AG04450 (cell line): ENCODE measurements at regions not wholly inside any gene's neighbourhood (a gene's known extent, or its start where the extent isn't known, plus 50 kb on each side); places are given as distances from the start of the nearest gene placed in this dataset.

Experiments used
- CTCF ChIA-PET: fragments of 300-600, 350-600 bp; formaldehyde crosslinking; extraction: SDS; loops from one replicate; lab custom pipeline; 2022; ENCODE audit warnings: antibody characterized with exemption, inconsistent platforms; lab: Charles Lee
- POLR2A ChIA-PET: fragments of 350-600 bp; formaldehyde crosslinking; extraction: SDS; loops from one replicate; lab custom pipeline; 2021; ENCODE audit warnings: antibody characterized with exemption, inconsistent platforms; lab: Yijun Ruan, JAX
- DNase-seq: peaks from one replicate; pipeline ENCODE4 v3.0.0-alpha.2; 2011; ENCODE audit warnings: low read depth, low spot score
- H3K27ac ChIP-seq: one replicate; pipeline ENCODE4 v1.5.1; 2012; ENCODE audit warnings: low read depth, low read length, control low read depth
- H3K27me3 ChIP-seq: one replicate; pipeline ENCODE4 v1.6.0; 2012; ENCODE audit warnings: low read length; ENCODE audit not compliant: control insufficient read depth, insufficient read depth
- H3K4me3 ChIP-seq: 2 replicates; pipeline ENCODE4 v1.5.1; 2011; ENCODE audit warnings: mild to moderate bottlenecking, low read depth, low read length, control low read depth
- H3K9me3 ChIP-seq: 2 replicates; pipeline ENCODE4 v1.5.1; 2012; ENCODE audit warnings: low read length; ENCODE audit not compliant: control insufficient read depth, insufficient read depth
- CTCF ChIP-seq: IDR thresholded peaks from 2 replicates; pipeline ENCODE4 v1.5.1; 2011; ENCODE audit warnings: low read depth, low read length, control low read depth, inconsistent platforms

- H3K27ac ChIP-seq = no peak overlapping the region
- H3K4me3 ChIP-seq = no peak overlapping the region
- TF ChIP-seq CTCF = no peak
- POLR2A ChIA-PET = no interaction called here
- H3K9me3 ChIP-seq = no peaks in the 10 kb centered on the region
- DNase-seq = no peak
- CTCF ChIA-PET = no interaction called here
- H3K27me3 ChIP-seq = no peaks in the 10 kb centered on the region
Measured at GRCh38 chr12:92549516-92549915, 153.3 kb upstream of the PLEKHG7 start.

GRCh38 chr12:92547906-92548305, 154.9 kb upstream of the PLEKHG7 start:
- no peak overlapping the region for H3K27ac ChIP-seq
- no peaks in the 10 kb centered on the region for H3K9me3 ChIP-seq
- ChIA-PET POLR2A (no interaction called here), CTCF (no interaction called here)
- TF ChIP-seq CTCF = no peak
- no peak overlapping the region for H3K4me3 ChIP-seq
- H3K27me3 ChIP-seq = no peaks in the 10 kb centered on the region
- DNase-seq = no peak

- CTCF ChIA-PET = no interaction called here
Measured at GRCh38 chr12:92547420-92547819, 155.4 kb upstream of the PLEKHG7 start.

DNA sequence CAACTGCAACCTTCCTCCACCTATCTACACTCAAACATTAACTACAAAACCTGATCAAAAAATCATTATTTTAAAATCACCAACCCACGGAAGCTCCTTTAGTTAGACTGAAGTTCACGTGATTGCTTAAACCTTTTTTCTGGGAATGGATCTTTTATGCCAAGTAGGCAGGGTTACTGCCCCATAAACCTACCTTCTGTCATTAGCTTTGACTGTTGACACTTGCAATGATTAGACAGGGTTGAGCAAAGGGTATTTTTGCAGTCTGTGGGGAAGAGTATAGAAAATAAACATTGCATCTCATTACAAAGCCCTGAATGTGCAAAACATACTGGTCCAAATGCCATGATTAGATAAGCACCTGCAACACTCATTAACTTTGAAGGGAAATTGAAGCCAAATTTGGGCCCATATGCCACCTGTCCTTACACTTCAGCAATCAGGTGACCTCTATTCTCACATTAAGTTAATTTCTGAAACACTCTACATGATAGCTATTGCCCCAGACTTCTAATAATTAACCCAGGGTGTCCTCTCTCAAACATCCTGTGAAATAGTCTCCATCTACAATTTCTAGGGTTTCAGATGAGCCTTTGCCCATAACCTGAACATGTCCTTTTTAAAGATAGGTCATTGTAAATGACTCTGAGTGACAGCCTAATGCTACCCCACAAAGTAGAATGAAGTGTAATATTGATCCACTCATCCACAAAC, 156.0 kb upstream of the PLEKHG7 start:
- H3K27ac ChIP-seq = no peak overlapping the region
- DNase-seq = no peak
- H3K4me3 ChIP-seq = no peak overlapping the region
- no peaks in the 10 kb centered on the region for H3K27me3 ChIP-seq
- no peak for TF ChIP-seq CTCF
- ChIA-PET POLR2A (no interaction called here), CTCF (no interaction called here)
- H3K9me3 ChIP-seq = no peaks in the 10 kb centered on the region

More at GRCh38 chr12:92547420-92547819, 155.4 kb upstream of the PLEKHG7 start:
- no peak for TF ChIP-seq CTCF
- POLR2A ChIA-PET = no interaction called here
- no peak overlapping the region for H3K4me3 ChIP-seq
- no peak for DNase-seq
- no peak overlapping the region for H3K27ac ChIP-seq
- no peaks in the 10 kb centered on the region for H3K9me3 ChIP-seq
- H3K27me3 ChIP-seq = no peaks in the 10 kb centered on the region

DNA sequence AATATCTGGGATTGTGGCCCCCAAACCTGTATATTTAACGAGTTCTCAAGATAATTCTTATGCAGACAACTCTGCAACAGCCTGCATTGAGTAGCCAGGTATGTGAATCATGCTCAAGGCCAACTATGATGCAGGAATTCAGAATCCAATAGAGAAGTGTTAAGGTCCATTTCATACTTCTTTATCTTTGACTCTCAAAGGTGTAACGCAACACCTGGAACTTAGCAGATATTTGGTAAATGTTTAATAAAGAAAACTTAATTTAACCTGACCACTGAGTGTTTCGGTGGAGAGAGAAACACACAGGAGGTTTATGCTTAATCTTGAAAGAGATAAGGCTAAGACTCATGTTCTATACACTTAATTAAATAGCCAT, 156.5 kb upstream of the PLEKHG7 start:
- Histone ChIP-seq H3K4me3 (no peak overlapping the region), H3K9me3 (no peaks in the 10 kb centered on the region), H3K27me3 (no peaks in the 10 kb centered on the region), H3K27ac (no peak overlapping the region)
- no peak for TF ChIP-seq CTCF
- POLR2A ChIA-PET = no interaction called here
- CTCF ChIA-PET = no interaction called here
- DNase-seq = no peak
